GOT3 (cell line): ENCODE measurements at regions not wholly inside any gene's neighbourhood (a gene's known extent, or its start where the extent isn't known, plus 50 kb on each side); places are given as distances from the start of the nearest gene placed in this dataset.
"Not testable (repeated sequence)": the region's sequence is repeated elsewhere in the genome, so short reads cannot be mapped to it uniquely, and the experiment has no call there.

Experiments used
- DNase-seq: peaks from one replicate; lab custom pipeline; 2025; ENCODE audit warnings: mixed read lengths; lab: John Stamatoyannopoulos, UW

DNA sequence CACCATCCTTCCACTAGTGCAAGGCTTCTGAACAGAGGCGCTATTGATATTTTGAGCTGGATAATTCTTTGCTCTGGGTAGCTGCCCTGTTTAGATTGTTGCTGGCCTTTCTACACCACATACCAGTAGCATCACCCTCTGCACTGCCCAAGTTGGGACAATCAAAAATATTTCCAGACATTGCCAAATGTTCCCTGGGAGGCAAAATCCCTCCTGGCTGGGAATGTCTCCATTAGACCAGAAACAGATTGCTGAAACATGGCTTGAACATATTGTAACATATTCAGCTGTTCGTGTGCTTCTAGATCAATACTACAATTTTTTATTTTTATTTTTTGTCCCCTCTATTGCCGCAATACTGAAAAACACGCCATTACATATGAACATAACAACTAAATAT, 174.6 kb downstream of the ABCA8 start:
- DNase-seq, result no peak

- DNase-seq, result no peak
These were observed 176.5 kb downstream of the ABCA8 start for GRCh38 chr17:68778726-68779125.

- DNase-seq, result no peak
These were observed 176.9 kb upstream of the FAM20A start for GRCh38 chr17:68777856-68778694.

DNA sequence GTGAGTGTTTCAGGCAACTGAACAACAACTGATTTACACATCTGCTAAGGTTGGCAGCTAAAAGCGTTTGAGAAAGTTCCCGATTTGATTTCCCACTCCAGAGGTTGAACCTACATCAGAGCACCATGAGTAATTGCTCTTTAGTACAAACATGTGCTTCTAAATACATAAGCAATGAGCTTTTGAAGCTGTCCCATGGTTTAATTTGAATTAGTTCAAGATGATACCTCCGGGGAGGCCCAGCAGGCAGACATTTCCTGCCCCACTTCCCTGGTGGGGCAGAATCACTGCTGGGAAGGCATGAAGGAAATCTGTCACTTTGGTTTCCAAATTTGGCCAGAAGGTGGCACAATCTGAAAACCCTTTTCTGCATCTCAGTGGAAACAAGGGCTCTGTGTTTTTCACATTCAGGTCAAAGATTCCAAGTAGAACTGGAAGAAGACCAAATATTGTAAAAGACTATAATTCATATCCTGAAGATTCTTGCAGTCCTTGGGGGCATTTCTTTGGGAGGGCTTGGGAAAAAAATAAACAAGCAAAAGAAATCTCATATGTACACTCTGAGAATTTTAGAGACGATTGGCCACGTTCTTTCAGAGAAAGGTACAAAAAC, 176.2 kb upstream of the FAM20A start:
- no peak for DNase-seq

GRCh38 chr17:68776451-68776850, 175.3 kb upstream of the FAM20A start:
- DNase-seq, result no peak

GRCh38 chr17:68775969-68776368, 174.8 kb upstream of the FAM20A start:
- DNase-seq, result no peak

GRCh38 chr17:68775318-68775717, 174.2 kb upstream of the FAM20A start:
- DNase-seq, result no peak

DNA sequence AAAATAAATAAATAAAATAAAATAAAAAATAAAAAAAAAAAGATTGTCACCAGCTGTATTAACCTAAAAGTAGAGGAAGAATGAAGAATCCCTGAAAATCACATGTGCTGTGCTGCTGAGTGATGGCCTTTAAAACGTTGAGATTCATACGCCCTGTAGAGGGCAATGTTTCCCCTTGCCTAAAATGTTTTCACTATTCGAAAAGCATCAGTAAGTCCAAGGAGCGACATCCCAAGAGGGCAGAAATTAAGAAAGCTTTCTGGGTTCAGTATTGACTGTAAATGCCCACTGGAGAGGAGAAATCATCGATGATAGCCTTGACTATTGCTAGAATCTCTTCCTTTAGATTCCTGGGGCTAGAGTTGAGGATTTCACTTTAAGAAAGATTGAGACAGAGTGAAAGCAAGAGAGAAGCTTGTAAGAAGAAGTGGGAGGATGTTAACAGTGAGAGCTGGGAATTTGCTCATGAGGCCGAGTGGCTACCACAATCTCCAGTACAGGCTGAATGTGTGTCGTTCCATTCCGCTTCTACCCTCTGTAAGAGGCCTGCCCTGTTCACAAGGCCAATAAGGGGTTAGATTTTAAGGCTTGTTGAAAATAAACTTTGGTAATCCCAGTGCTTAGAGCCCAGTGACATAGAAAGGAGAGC, 170.8 kb upstream of the FAM20A start:
- no peak for DNase-seq

DNA sequence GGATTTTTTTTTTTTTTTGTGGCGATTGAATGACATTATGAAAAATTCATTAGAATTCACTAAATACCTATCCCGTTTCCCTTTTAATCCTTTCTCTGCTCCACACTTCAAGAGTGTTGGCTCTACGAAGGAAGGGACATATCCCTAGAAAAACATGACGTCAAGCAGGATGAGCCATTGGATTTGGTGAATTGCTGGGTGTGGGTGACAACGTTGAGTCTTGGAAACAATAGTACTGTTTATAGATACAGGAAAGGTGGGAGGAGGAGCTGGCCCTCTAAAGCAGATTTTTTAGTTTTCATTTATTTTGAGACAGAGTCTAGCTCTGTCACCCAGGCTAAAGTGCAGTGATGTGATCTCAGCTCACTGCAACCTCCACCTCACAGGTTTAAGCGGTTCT, 167.6 kb upstream of the FAM20A start:
- no peak for DNase-seq

GRCh38 chr17:68766640-68767039, 165.5 kb upstream of the FAM20A start:
- DNase-seq, result no peak

GRCh38 chr17:68763562-68763961, 162.4 kb upstream of the FAM20A start:
- DNase-seq, result no peak

- DNase-seq, result no peak
These were observed 161.7 kb upstream of the FAM20A start for GRCh38 chr17:68762911-68763310.

DNA sequence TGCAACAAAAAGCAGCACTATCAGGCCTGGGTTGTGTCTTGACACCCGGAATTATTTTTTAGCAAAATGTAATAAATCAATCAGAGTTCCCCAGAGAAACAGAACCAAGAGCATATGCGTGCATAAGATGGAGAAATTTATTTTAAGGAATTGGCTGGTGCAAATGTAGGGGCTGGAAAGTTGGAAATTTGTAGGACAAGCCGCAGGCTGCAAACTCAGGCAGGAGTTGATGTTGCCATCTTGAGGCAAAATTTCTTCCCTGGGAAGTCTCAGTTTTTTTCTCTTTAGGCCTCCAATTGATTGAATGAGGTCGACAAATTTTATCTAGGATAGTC, 158.9 kb upstream of the FAM20A start:
- DNase-seq, result no peak

DNA sequence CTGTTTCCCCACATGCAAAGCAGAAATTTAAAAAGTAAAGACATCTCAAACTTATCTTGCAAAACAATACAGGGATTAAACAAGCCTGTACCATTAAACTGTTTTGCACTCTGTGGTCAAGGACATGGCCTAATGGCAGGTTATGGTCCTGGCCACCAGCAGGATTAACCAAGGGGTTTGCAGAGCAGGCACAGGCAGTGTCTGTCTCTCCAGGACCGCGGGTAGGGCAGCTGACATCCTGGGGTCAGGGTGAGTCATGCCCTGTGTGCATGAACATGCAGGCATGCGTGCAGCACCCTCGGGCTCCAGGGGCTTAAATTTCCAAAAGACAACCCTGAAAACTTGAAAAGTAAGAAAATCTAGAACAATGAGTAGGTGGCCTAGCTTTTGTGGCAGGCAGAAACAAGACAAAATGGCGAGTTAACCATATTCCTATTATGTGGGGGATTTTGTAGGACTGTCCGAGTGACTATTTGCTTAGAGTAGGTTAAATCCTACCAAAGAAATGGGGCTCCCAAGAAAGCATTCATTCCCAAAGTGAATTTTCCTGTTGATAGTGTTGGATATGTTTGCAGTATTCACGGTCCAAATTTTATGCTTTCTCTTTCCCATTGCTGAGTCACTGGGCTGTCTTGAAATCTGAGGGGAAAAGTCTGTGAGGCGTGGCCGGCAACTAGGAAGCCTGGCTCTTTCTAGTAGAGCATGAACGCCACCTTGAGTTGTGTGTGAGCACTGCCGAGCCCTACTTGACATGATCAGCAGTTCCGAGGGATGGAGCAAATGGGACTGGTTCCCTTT, 158.4 kb upstream of the FAM20A start:
- peak; percentile 58 for DNase-seq

GRCh38 chr17:68759002-68759342, 157.8 kb upstream of the FAM20A start:
- no peak for DNase-seq

DNA sequence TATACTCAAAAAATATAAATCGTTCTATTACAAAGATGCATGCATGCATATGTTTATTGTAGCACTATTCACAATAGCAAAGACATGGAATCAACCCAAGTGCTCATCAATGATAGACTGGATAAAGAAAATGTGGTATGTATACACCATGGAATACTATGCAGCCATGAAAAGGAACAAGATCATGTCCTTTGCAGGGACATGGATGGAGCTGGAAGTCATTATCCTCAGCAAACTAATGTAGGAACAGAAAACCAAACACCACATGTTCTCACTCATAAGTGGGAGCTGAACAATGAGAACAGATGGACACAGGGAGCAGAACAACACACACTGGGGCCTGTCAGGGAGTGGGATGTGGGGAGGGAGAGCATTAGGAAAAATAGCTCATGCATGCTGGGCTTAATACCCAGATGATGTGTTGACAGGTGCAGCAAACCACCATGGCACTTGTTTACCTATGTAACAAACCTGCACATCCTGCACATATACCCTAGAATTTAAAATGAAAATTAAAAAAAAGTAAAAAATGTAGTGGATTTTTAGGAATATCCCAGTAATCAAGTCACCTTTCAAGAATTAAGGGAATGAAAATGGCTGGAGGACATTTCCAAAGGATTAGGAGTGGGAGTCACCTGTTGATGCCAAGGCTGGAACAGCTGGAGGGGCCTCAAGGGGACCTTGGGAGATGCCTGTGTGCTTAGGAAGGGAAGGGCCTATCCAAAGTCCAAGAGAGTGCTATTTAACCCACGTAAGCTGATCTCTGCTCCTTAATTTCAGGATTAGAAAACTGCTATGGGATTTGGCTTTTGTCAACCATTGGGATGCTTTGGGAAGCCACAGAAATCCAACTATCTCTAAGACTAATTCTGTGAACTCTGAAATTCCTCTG, 156.9 kb upstream of the FAM20A start:
- DNase-seq, result not testable (repeated sequence)

DNA sequence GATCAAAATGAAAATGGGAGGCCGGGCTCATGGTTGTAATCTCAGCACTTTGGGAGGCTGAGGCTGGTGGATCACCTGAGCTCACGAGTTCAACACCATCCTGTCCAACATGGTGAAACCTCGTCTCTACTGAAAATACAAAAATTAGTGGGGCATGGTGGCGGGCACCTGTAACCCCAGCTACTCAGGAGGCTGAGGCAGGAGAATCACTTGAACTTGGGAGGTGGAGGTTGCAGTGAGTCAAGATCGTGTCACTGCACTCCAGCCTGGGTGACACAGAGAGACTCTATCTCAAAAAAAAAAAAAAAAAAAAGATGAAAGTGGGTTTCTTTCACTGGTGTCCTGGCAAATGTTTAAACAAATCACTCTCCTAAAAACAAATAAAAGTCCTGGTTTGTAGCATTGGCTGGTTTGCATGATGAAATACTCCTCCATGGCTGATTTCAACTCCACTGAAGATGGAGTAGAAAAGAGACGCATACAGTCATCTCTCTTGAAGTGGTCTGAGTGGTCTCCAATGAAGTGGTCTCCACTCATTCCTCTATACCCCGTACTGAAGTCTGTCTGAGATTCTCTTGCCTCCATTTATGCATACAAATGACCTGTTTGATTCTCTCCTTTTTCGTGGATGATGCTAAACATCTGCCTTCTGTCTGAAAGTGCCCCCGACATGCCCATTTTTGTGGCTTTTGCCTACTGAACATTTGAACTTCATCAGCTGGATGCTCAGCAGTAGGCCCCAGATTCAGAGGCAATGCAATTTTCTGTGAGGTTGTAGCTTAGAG, 153.0 kb upstream of the FAM20A start:
- no peak for DNase-seq

DNA sequence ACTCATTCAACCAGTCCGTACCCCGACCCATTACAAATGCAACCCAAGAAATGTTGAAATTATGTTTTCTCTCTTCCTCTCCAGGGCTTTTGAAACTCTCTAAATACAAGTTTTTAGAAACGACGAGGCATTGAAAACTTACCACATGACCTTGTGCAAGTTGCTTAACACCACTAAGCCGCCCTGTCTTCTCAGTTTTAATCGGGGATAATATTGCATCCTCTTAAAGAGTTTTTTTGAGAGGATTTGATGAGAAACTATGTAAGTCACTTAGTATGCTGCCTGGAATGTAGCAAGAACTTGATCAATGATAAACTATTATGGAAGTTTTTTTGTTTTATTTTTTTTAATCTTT, 149.0 kb upstream of the FAM20A start:
- DNase-seq, result no peak

- DNase-seq, result no peak
These were observed 148.4 kb upstream of the FAM20A start for GRCh38 chr17:68749349-68750207.

DNA sequence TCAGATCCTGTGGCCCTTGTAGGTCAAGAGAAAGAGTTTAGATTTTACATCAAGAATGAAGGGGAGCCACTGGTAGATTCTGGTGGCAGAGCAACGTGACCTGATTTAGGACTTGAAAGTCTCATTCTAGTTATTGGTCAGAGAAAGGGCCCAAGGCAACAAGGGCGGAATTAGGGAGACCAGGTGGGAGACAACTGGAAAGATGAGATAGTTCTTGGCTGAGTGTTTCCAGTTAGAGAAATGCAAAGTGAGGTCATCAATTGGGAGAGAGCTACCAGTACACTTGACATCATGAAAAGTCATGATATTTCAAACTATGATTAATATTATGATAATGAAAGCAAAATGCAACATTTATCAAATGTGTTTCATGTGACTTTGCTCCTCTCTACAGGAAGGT, 147.2 kb upstream of the FAM20A start:
- no peak for DNase-seq
